ENCODE measurements at regions not wholly inside any gene's neighbourhood (a gene's known extent, or its start where the extent isn't known, plus 50 kb on each side); places are given as distances from the start of the nearest gene placed in this dataset.
A peak's percentile ranks its signal among the peaks of the same experiment; 100 is the strongest.

GRCh38 chrX:39758791-39759525 is 338.8 kb downstream of the BCOR start:
- no peak for DNase-seq (ENCODE audit: low spot score)

GRCh38 chrX:39759526-39760224 is 338.1 kb downstream of the BCOR start:
- DNase-seq (ENCODE audit: low spot score), result peak; percentile 47

- DNase-seq (ENCODE audit: low spot score), result no peak
Measured at GRCh38 chrX:39760930-39761329, 336.8 kb downstream of the BCOR start.

- DNase-seq (ENCODE audit: low spot score), result no peak
Measured at GRCh38 chrX:39762266-39762841, 335.4 kb downstream of the BCOR start.

GRCh38 chrX:39764441-39764914 is 333.3 kb downstream of the BCOR start:
- DNase-seq (ENCODE audit: low spot score), result no peak

- no peak for DNase-seq (ENCODE audit: low spot score)
Measured at GRCh38 chrX:39765327-39765726, 332.4 kb downstream of the BCOR start.

GRCh38 chrX:39766085-39766726 is 331.6 kb downstream of the BCOR start:
- DNase-seq (ENCODE audit: low spot score), result no peak

- no peak for DNase-seq (ENCODE audit: low spot score)
Measured at GRCh38 chrX:39766855-39767254, 330.9 kb downstream of the BCOR start.

- DNase-seq (ENCODE audit: low spot score), result no peak
Measured at GRCh38 chrX:39767446-39767845, 330.3 kb downstream of the BCOR start.

- DNase-seq (ENCODE audit: low spot score), result no peak
Measured at GRCh38 chrX:39769748-39770147, 328.0 kb downstream of the BCOR start.

GRCh38 chrX:39771089-39771488 is 326.7 kb downstream of the BCOR start:
- DNase-seq (ENCODE audit: low spot score), result no peak

GRCh38 chrX:39772057-39772832 is 325.5 kb downstream of the BCOR start:
- DNase-seq (ENCODE audit: low spot score), result no peak

GRCh38 chrX:39773150-39773549 is 324.6 kb downstream of the BCOR start:
- no peak for DNase-seq (ENCODE audit: low spot score)

GRCh38 chrX:39773923-39774773 is 323.6 kb downstream of the BCOR start:
- no peak for DNase-seq (ENCODE audit: low spot score)

- DNase-seq (ENCODE audit: low spot score), result no peak
Measured at GRCh38 chrX:39774774-39775328, 322.9 kb downstream of the BCOR start.

GRCh38 chrX:39777623-39778025 is 320.1 kb downstream of the BCOR start:
- DNase-seq (ENCODE audit: low spot score), result no peak

GRCh38 chrX:39779952-39780783 is 317.6 kb downstream of the BCOR start:
- DNase-seq (ENCODE audit: low spot score), result no peak

- DNase-seq (ENCODE audit: low spot score), result no peak
Measured at GRCh38 chrX:39782276-39782675, 315.5 kb downstream of the BCOR start.

GRCh38 chrX:39787999-39788398 is 309.8 kb downstream of the BCOR start:
- DNase-seq (ENCODE audit: low spot score), result no peak
